Middle frontal gyrus (tissue), 1 donor: ENCODE measurements at regions not wholly inside any gene's neighbourhood (a gene's known extent, or its start where the extent isn't known, plus 50 kb on each side); places are given as distances from the start of the nearest gene placed in this dataset.

Experiments
- DNase-seq: peaks from one replicate; pipeline ENCODE4 v3.0.0-alpha.2; 2015; ENCODE audit warnings: low spot score; ENCODE audit errors: extremely low spot score

- no peak for DNase-seq
Observed at GRCh38 chr12:89969093-89969492, 260.5 kb upstream of the ATP2B1 start.

- DNase-seq, result no peak
Observed at GRCh38 chr12:89968151-89968700, 259.6 kb upstream of the ATP2B1 start.

- DNase-seq, result no peak
Observed at GRCh38 chr12:89966495-89967240, 258.0 kb upstream of the ATP2B1 start.

GRCh38 chr12:89965993-89966392 is 257.4 kb upstream of the ATP2B1 start:
- DNase-seq, result no peak

GRCh38 chr12:89962648-89963047 is 254.0 kb upstream of the ATP2B1 start:
- DNase-seq, result no peak

- DNase-seq, result no peak
Observed at GRCh38 chr12:89960607-89961394, 252.2 kb upstream of the ATP2B1 start.

GRCh38 chr12:89960011-89960507 is 251.4 kb upstream of the ATP2B1 start:
- no peak for DNase-seq

GRCh38 chr12:89959179-89959578 is 250.5 kb upstream of the ATP2B1 start:
- no peak for DNase-seq

- no peak for DNase-seq
Observed at GRCh38 chr12:89954259-89954658, 245.6 kb upstream of the ATP2B1 start.

GRCh38 chr12:89951694-89952060 is 243.0 kb upstream of the ATP2B1 start:
- DNase-seq, result no peak

- no peak for DNase-seq
Observed at GRCh38 chr12:89951050-89951693, 242.5 kb upstream of the ATP2B1 start.

GRCh38 chr12:89950421-89950820 is 241.8 kb upstream of the ATP2B1 start:
- no peak for DNase-seq

GRCh38 chr12:89949457-89950195 is 241.0 kb upstream of the ATP2B1 start:
- no peak for DNase-seq

- no peak for DNase-seq
Observed at GRCh38 chr12:89948271-89949175, 239.9 kb upstream of the ATP2B1 start.

GRCh38 chr12:89947437-89948270 is 239.0 kb upstream of the ATP2B1 start:
- no peak for DNase-seq

- no peak for DNase-seq
Observed at GRCh38 chr12:89946518-89947135, 238.0 kb upstream of the ATP2B1 start.

- no peak for DNase-seq
Observed at GRCh38 chr12:89945123-89945522, 236.5 kb upstream of the ATP2B1 start.

GRCh38 chr12:89943463-89943862 is 234.8 kb upstream of the ATP2B1 start:
- DNase-seq, result no peak

GRCh38 chr12:89941436-89941835 is 232.8 kb upstream of the ATP2B1 start:
- no peak for DNase-seq
